ENCODE measurements at regions not wholly inside any gene's neighbourhood (a gene's known extent, or its start where the extent isn't known, plus 50 kb on each side); places are given as distances from the start of the nearest gene placed in this dataset.
A peak's percentile ranks its signal among the peaks of the same experiment; 100 is the strongest.

DNA sequence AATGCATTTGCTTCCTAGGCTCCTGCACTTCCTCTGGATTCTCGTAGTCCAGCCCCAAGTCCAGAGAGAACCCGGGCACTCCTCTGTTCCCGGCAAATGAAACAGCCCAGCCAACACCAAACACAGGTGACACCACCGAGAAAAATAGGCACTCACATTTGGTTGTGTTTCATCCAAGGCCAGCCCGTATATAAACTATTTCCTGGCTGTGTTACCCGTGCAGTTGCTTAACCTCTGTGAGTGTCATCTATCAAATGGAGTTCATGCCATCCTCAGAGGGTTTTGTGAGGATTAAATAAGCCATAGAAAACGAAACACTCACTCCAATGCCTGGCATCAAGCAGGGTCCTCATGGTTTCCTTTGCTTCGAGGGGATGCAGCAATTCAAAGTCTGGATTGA lies 115.2 kb downstream of the BOD1 start:
- no peak overlapping the region for H3K27ac ChIP-seq
- TF ChIP-seq ZFX (IDR thresholded peaks at IDR 0.05) = no peak
- TF ChIP-seq, protein P1, sequence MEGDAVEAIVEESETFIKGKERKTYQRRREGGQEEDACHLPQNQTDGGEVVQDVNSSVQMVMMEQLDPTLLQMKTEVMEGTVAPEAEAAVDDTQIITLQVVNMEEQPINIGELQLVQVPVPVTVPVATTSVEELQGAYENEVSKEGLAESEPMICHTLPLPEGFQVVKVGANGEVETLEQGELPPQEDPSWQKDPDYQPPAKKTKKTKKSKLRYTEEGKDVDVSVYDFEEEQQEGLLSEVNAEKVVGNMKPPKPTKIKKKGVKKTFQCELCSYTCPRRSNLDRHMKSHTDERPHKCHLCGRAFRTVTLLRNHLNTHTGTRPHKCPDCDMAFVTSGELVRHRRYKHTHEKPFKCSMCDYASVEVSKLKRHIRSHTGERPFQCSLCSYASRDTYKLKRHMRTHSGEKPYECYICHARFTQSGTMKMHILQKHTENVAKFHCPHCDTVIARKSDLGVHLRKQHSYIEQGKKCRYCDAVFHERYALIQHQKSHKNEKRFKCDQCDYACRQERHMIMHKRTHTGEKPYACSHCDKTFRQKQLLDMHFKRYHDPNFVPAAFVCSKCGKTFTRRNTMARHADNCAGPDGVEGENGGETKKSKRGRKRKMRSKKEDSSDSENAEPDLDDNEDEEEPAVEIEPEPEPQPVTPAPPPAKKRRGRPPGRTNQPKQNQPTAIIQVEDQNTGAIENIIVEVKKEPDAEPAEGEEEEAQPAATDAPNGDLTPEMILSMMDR (conservative IDR thresholded peaks at IDR 0.05) = no peak

DNA sequence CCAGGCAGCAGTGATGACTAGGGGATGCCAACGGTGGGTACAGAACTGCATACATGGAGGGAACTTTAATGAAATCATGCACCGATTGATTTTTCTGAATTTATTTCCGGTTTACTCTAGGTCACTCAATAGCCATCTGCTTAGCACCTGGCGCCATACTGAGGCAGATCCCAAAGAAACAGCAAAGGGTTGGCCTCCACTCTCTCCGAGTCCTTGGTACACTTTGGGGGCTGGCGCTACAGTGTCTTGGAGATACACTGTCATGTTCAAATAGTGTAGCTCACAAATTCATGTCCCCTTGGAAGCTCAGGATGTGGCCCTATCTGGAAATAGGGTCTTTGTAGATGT lies 116.3 kb downstream of the BOD1 start:
- TF ChIP-seq, protein P1 (conservative IDR thresholded peaks at IDR 0.05) = no peak
- no peak for TF ChIP-seq ZFX (IDR thresholded peaks at IDR 0.05)
- no peak overlapping the region; the same call in 1 of the 2 replicates for H3K27ac ChIP-seq

DNA sequence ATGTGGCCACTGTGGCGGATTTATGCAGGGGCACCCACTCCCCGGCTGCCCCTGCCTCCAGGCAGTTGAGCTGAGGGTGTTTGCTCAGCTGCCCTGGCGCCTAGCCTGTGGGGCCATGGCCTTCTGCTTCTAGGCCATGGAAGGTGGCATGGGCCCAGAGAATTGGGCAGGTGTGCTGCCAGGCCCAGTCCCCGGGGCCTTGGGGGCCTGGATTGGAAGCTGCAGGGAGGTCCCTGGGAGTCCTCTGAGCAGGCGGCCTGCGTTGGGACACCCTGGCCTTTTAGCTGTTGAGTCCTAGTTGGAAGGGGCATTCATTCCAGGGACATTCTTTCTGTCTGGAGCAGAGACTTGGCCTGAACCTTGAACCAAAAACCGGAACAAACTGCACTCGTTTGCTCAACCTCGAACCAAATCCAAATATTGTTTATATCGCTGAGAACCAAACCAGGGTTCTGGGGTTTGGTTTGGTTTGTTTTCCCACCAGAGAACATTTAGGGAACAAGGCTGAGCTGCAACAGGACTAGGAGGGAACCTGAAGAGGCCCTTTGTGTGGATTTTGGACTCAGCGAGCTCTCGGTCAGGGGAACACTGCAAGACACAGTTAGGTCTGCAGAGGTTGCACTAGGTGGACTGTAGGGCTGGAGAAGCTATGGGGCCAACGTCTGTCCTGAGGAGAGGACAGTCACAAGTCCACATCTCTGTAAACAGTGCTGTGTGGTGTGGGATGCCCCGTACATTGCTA lies 116.8 kb downstream of the BOD1 start:
- H3K27ac ChIP-seq = no peak overlapping the region; the same call in 1 of the 2 replicates
- TF ChIP-seq ZFX (IDR thresholded peaks at IDR 0.05) = no peak
- TF ChIP-seq, protein P1 (conservative IDR thresholded peaks at IDR 0.05) = no peak

DNA sequence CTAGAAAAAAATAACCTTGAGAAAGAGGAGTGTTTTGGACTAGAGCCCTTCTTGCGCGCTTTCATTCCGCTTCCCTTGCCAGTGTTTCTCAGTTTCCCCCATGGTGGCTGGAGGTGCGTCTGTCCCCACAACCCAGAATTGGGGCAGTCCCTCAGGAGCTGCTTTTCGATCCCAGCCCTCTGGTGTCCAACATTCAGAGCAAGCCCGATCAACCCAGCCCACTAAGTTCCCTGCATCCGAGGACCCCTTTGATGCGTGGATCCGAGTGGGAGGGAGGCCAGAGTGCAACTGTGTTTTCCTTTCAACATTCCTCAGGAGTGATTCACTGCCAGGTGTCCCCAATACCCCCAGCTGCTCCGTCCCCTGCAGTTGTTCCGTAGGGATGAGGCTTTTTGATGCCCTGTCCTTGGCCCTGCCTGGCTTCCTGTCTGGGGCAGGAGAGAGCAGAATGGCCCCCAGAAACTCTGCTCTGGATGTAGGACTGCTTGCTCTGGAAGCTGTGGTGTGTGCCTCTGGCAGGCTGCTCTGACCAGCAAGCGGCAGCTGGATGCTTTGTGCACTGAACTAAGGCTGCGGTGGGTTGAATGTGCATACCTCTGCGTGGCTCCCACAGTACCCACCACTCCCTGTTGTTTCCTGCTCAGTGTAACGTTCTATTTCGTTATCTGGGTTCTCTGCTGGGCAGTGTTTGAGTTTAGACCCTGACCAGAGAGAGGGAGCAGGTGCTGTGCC lies 117.5 kb downstream of the BOD1 start:
- no peak overlapping the region; the same call in 1 of the 2 replicates for H3K27ac ChIP-seq
- TF ChIP-seq, protein P1 (conservative IDR thresholded peaks at IDR 0.05) = no peak
- no peak for TF ChIP-seq ZFX (IDR thresholded peaks at IDR 0.05)

DNA sequence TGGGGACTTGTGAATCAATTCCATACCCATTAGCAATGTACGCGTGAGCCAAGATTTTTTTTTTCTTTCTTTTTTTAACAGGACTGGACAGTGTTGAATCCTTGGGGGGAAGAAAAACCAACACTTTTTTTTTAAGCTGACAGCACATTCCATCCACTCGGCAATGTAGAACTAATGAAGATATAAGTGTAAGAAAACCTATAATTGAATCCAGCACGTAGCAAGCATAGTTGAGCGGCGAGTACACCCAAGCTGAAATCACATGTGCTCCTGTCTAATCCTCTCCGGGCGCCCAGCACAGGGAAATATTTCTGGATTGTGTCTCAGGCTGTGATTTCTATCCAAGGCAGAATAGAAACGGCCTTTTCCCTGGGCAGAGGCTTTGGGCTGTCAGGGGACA lies 118.2 kb downstream of the BOD1 start:
- no peak for TF ChIP-seq ZFX (IDR thresholded peaks at IDR 0.05)
- TF ChIP-seq, protein P1 (conservative IDR thresholded peaks at IDR 0.05) = no peak
- no peak overlapping the region for H3K27ac ChIP-seq

DNA sequence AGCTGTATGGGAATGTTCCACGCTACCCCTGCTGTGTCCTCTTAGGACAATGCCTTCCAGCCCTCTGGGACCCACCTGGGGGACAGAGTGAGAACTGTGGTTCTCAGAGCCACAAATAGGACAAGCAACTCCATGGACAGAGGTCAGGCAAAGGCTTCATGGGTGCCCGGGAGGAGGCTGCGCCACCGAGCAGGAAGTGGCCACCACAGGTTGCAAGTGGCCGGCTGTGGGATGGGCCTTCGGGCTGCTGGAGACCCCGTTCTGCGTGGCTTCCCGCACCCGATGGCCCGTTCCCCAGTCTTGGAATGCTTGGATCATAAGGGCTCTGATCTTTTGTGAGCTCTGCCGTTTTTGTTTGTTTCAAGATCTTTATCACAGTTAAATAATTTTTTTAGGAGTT lies 118.8 kb downstream of the BOD1 start:
- peak overlapping the region; percentile 21; the same call in 1 of the 2 replicates for H3K27ac ChIP-seq
- no peak for TF ChIP-seq ZFX (IDR thresholded peaks at IDR 0.05)
- TF ChIP-seq, protein P1 (conservative IDR thresholded peaks at IDR 0.05) = no peak

DNA sequence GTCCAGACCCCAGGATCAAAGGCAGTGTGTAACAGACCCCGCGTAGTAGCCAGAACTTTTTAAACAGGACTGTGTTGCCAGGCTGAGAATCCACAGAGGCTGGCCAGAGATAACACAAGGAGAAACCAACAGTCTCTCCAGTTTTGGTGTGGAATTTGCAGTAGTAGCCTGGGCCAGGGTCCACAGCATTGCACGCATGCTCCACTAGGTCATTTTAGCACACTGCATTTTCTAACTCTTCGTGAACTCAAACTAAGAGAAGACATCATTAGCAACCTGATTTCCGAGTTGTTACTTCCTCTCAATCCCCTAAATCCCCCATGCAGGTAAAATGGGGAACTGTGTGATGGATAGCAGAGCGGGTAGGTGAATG lies 119.6 kb downstream of the BOD1 start:
- H3K27ac ChIP-seq = no peak overlapping the region
- TF ChIP-seq ZFX (IDR thresholded peaks at IDR 0.05) = no peak
- TF ChIP-seq, protein P1 (conservative IDR thresholded peaks at IDR 0.05) = no peak

Measured in C4-2B (cell line).